GM12878 (cell line): ENCODE measurements at regions not wholly inside any gene's neighbourhood (a gene's known extent, or its start where the extent isn't known, plus 50 kb on each side); places are given as distances from the start of the nearest gene placed in this dataset.

Experiments
- EP300 ChIP-seq, 2 experiments: fragments of 150-350 bp in 1 of 2; IDR thresholded peaks; 2 replicates each; pipeline ENCODE4 v1.6.1; 2011 to 2012; ENCODE audit warnings: low read depth in 2 of 2, low read length in 2 of 2, borderline replicate concordance in 1 of 2, improper control_type of control experiment in 1 of 2, inconsistent platforms in 1 of 2; ENCODE audit not compliant: control insufficient read depth in 1 of 2
- HDGF ChIP-seq: fragments of 450-650 bp; IDR thresholded peaks from 2 replicates; pipeline ENCODE4 v1.6.1; 2016; ENCODE audit warnings: antibody characterized with exemption
- MTA3 ChIP-seq: IDR thresholded peaks from 2 replicates; pipeline ENCODE4 v1.6.1; 2012; ENCODE audit warnings: low read length, inconsistent platforms, borderline replicate concordance
- POLR2AphosphoS2 ChIP-seq: IDR thresholded peaks from 2 replicates; pipeline ENCODE4 v1.6.1; 2011; ENCODE audit warnings: low read depth, mild to moderate bottlenecking, low read length, improper control_type of control experiment, moderate library complexity
- RELA ChIP-seq: fragments of 450-650 bp; IDR thresholded peaks from 2 replicates; pipeline ENCODE4 v1.8.0; 2014; ENCODE audit warnings: borderline replicate concordance; ENCODE audit not compliant: partially characterized antibody
- SIN3A ChIP-seq: IDR thresholded peaks from 2 replicates; pipeline ENCODE4 v1.6.1; 2012; ENCODE audit warnings: low read depth, low read length, improper control_type of control experiment
- ZNF274 ChIP-seq: IDR thresholded peaks from one replicate; pipeline ENCODE4 v1.8.0; 2011; ENCODE audit not compliant: insufficient read length, insufficient read depth
- TF ChIP-seq, protein P1 (sequence below): fragments of 450-650 bp; IDR thresholded peaks from 2 replicates; pipeline ENCODE4 v1.6.1; 2017; ENCODE audit warnings: mild to moderate bottlenecking

DNA sequence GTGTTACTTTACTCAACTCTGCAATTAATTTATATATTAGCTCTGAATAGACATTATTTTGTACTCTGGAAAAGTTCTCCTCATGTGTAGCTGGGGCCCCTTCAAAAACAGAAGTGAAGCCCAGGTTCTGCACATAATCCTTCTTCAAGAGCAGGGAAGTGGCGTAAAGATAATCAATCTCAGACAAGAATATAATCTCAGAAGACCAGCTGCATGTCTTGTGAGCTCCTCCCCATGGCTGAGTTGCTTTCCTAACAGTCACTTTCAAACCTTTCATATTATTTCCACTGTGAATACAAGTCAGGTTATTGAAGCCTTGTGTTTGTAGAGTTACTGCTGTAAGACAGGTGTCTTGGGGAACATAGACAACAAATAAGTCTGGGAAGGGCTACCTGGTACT, 691.9 kb downstream of the RFPL4B start:
- no peak for TF ChIP-seq MTA3
- TF ChIP-seq ZNF274: no peak
- no peak for TF ChIP-seq RELA
- TF ChIP-seq, protein P1, sequence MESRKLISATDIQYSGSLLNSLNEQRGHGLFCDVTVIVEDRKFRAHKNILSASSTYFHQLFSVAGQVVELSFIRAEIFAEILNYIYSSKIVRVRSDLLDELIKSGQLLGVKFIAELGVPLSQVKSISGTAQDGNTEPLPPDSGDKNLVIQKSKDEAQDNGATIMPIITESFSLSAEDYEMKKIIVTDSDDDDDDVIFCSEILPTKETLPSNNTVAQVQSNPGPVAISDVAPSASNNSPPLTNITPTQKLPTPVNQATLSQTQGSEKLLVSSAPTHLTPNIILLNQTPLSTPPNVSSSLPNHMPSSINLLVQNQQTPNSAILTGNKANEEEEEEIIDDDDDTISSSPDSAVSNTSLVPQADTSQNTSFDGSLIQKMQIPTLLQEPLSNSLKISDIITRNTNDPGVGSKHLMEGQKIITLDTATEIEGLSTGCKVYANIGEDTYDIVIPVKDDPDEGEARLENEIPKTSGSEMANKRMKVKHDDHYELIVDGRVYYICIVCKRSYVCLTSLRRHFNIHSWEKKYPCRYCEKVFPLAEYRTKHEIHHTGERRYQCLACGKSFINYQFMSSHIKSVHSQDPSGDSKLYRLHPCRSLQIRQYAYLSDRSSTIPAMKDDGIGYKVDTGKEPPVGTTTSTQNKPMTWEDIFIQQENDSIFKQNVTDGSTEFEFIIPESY: no peak
- no peak for TF ChIP-seq POLR2AphosphoS2
- TF ChIP-seq EP300 (IDR thresholded peaks at IDR 0.05; ENCODE audit: borderline replicate concordance in 1 of 2, control insufficient read depth in 1 of 2, low read depth in 2 of 2, low read length in 2 of 2): no peak
- no peak for TF ChIP-seq HDGF
- TF ChIP-seq SIN3A: no peak
